ENCODE measurements at regions not wholly inside any gene's neighbourhood (a gene's known extent, or its start where the extent isn't known, plus 50 kb on each side); places are given as distances from the start of the nearest gene placed in this dataset.
"Not testable (repeated sequence)": the region's sequence is repeated elsewhere in the genome, so short reads cannot be mapped to it uniquely, and the experiment has no call there.

GRCh38 chr2:111395350-111396128, 274.8 kb downstream of the BCL2L11 start:
- DNase-seq (ENCODE audit: low spot score) = not testable (repeated sequence)

GRCh38 chr2:111400598-111401253, 280.0 kb downstream of the BCL2L11 start:
- not testable (repeated sequence) for DNase-seq (ENCODE audit: low spot score)

- DNase-seq (ENCODE audit: low spot score) = not testable (repeated sequence)
Observed at GRCh38 chr2:111401270-111402140, 280.8 kb downstream of the BCL2L11 start.

- DNase-seq (ENCODE audit: low spot score) = not testable (repeated sequence)
Observed at GRCh38 chr2:111402450-111402849, 281.7 kb downstream of the BCL2L11 start.

GRCh38 chr2:111403287-111403686, 282.6 kb downstream of the BCL2L11 start:
- not testable (repeated sequence) for DNase-seq (ENCODE audit: low spot score)

GRCh38 chr2:111406616-111407015, 285.9 kb downstream of the BCL2L11 start:
- not testable (repeated sequence) for DNase-seq (ENCODE audit: low spot score)

- not testable (repeated sequence) for DNase-seq (ENCODE audit: low spot score)
Observed at GRCh38 chr2:111407632-111408194, 287.0 kb downstream of the BCL2L11 start.

- DNase-seq (ENCODE audit: low spot score) = not testable (repeated sequence)
Observed at GRCh38 chr2:111410868-111411406, 290.2 kb downstream of the BCL2L11 start.

- not testable (repeated sequence) for DNase-seq (ENCODE audit: low spot score)
Observed at GRCh38 chr2:111411867-111412681, 291.4 kb downstream of the BCL2L11 start.

GRCh38 chr2:111412841-111413650, 292.3 kb downstream of the BCL2L11 start:
- DNase-seq (ENCODE audit: low spot score) = not testable (repeated sequence)

- peak; percentile 1 for DNase-seq (ENCODE audit: low spot score)
Observed at GRCh38 chr2:111413950-111414349, 293.2 kb downstream of the BCL2L11 start.

GRCh38 chr2:111415765-111416743, 295.3 kb downstream of the BCL2L11 start:
- not testable (repeated sequence) for DNase-seq (ENCODE audit: low spot score)

GRCh38 chr2:111417026-111417425, 296.3 kb downstream of the BCL2L11 start:
- DNase-seq (ENCODE audit: low spot score) = not testable (repeated sequence)

- DNase-seq (ENCODE audit: low spot score) = peak; percentile 0
Observed at GRCh38 chr2:111418091-111418875, 297.6 kb downstream of the BCL2L11 start.

GRCh38 chr2:111420074-111420473, 299.4 kb downstream of the BCL2L11 start:
- not testable (repeated sequence) for DNase-seq (ENCODE audit: low spot score)

- not testable (repeated sequence) for DNase-seq (ENCODE audit: low spot score)
Observed at GRCh38 chr2:111420835-111421234, 300.1 kb downstream of the BCL2L11 start.

- not testable (repeated sequence) for DNase-seq (ENCODE audit: low spot score)
Observed at GRCh38 chr2:111421949-111422348, 301.2 kb downstream of the BCL2L11 start.
